HG03039 (cell line): ENCODE measurements at regions not wholly inside any gene's neighbourhood (a gene's known extent, or its start where the extent isn't known, plus 50 kb on each side); places are given as distances from the start of the nearest gene placed in this dataset.

Source experiments
- ATAC-seq: cut with Tn5 transposase; IDR thresholded peaks from one replicate; pipeline ENCODE4 v1.9.1; 2021; ENCODE audit warnings: mild to moderate bottlenecking, moderate library complexity; ENCODE audit not compliant: unreplicated experiment

DNA sequence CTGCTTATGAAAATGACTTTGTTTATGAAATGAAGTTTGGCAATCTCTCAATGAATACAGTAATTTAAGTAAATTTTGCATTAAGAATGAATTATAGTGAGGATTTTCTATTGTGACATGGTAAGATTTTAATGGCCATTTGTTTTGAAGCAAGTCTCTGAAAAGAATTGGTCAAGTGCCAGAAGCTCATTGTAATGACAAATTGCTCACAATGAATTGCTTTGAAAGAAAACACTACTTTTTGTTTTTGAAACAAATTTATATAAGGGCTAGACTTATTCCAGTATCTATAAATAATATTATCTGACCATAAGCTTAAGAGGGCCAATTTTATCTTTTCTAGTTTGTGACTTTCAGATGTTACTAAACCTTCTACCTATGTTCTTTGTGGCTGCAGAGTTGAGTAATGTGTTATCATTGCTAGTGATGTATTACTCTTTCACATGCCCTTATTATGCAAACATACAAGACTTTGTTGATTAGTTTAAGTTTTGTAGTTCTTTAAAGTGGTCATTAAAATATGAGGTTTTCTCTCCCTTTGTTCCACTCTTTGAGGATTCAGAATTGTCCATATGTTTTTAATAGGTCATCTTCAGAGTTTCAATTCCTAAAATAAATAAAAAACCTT is 93.0 kb upstream of the ZNF608 start:
- no peak for ATAC-seq

DNA sequence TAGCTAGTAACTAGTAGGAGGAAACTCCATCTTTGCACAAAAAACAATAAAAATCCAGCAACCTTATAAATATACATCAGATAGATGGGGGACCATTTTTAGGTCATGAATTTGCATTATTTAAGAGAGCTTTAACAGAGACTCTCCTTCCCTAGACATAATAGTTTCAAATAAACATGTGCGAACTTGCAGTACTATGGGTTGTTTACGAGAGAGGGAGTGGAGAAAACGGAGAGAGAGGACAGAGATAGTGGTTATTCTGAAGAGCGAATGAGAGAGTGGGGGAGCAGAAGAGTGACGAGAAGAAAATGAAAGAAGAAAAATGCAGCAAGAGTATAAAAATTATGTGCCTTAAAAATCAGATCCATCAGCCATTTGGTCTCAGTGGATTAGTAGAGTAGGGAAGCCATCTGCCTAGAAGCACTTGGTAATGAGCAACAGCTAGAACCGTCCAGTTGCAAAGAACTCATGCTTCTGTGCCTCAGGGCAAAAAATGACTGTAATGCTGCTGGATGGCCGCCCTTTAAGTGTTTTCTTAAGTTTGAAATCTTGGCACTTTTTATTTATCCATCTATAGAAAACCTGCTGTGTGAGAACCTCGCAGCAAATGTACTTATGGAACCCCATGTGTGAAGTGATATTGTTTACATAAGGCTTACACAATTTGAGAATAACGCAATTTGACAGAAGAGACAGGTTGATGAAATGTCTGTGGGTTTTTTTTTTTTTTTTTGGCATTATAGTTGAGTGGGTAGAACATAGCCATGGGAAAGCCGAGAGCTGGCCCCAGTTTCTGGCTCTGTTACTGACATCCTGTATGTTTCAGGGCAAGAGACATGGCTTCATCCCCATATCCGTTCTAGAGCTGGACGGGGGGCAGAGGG is 95.6 kb upstream of the ZNF608 start:
- ATAC-seq: no peak

DNA sequence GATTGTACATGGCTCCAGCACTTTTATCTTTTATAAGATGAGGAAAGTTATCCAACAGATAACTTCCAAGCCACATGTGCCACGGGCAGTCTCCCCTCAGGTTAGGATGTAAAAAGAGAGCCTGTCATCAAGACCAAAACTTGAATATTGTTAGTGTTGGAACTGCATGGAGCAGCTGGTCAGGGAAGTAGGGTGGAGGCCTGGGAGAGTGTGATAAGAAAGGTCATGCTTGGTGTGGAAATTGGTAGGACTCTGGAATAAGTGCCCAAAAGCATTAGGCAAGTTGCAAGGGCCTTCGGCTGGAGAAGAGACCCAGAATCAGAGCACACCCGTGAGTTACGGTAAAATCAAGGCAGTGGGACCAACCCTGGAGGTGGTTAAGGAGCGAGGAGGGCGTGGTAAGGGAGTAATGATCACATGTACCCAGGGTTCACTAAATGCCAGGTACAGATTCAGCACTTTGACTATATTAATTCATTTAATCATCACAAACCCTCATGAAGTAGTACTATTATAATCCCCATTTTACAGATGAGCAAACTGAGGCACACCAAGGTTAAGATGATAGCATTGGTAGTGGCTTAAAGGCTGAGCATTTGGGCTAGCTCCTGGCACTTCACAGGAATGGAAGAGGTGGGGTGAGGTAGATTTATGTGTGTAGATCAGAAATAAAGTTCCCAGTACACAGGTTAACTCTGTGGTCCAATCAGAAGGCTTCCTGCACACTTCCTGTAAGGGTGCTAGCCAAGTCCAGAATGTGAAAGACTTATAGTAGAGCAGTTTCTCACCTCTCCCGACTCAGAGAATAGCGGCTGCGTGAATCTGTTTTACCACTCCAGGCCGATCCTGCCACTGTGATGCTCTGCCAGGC is 96.5 kb upstream of the ZNF608 start:
- ATAC-seq: no peak

DNA sequence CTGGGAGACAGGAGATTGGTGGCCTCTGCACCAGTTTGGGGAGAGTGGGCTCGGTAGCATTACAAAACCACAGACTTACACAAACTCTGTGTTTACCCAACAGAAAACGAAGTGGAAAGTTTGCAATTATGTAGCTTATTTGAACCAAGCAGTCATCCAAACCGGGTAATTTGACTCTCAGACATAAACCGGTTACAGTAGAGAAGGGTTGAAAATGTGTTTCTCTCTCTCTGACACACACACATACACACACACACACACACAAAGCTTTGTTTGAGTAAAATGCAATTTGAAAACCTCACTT is 97.1 kb upstream of the ZNF608 start:
- no peak for ATAC-seq

DNA sequence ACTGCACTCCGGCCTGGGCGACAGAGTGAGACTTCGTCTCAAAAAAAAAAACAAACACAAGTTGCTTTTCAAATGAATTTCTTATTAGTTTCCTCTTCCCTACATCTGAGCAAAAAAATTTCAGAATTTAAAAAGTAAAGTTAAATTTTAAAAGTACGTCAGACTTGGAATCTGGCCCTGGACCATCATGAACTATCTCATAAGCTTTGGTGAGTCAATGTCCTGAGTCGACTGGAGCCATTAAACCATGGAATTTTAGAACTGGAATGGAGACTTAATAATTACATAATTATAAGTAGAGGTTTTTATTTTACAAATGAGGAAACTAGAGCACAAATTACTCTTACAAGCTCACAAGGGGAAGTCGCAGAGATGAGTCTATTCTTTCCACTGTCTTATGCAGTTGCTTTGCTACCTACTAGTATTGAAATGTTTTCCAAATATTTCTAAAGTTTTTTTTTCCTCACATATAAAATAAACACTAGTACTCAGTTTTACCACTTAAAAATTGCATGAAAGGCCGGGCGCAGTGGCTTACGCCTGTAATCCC is 98.0 kb upstream of the ZNF608 start:
- no peak for ATAC-seq

DNA sequence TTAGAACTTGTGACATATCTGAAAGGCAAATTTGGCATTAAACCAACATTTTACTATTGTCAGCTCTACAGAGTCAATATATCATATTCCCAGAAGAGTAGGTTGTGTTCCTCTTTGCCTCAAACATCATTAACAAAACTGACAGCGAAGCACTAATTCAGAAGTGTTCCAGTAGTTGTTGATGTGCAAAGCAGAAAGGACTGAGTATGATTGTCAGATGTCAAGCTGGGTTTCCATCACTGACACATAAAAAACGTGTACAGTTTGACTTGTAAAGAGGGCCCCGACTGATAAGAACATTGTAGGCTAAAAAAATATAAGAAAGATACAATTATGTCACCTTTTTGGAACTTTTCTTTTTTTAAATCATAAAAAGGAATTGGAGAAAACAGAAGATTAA is 101.5 kb upstream of the ZNF608 start:
- no peak for ATAC-seq

DNA sequence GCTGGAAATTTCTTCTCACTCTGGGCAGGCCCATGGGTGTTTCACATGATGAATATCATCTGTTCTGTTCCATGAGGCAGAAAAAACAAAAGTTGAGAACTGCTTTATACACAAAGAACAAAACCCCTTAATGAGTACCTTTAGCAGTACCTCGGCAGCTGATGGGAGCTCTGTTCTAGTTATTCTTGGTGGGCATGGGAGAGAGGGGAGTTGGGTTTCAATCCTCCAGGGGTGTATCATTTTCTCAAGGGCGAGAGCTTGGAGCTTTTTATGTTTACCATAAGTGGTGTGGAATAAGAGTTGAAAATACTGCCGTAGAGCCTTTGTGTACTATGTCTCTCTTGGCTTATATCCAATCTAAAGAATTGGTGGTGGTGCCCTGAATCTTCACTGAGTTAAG is 103.3 kb upstream of the ZNF608 start:
- no peak for ATAC-seq

DNA sequence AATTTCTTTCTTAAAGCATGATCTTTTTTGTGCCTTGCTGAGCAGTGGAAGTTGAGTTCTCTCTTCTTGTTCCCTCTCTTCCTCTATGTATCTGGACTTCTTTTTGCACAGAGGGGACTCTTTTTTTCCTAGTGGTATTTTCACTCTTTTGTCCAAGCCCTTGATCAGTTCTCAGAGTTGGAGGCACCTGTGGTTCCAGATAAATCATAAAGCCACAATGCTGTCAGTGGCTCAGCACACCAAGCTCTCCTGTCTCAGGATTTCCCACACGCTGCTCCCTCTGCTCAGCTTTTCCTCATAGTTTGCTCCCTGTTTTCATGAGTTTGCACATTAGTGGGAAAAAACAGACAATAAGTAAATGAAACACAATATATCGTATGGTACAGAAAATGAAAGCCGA is 110.3 kb upstream of the ZNF608 start:
- no peak for ATAC-seq

DNA sequence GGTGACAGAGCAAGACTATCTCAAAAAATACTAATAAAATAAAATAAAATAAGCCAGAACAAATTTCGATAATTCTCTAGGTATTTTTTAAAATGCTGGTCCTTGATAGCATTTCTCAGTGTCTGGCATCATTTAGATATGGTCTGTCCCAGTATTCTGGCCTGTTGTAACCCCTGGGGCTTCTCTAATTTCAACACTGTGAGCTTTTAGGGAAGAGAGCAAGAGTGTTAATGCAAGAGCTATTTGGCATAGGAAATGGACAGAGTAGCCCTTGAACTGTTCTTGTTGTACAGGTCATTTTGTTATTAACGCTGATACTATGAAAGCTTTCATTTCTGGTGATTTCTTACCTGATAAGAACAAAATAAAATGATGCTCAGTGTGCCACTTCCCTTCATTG is 112.2 kb upstream of the ZNF608 start:
- ATAC-seq: no peak

DNA sequence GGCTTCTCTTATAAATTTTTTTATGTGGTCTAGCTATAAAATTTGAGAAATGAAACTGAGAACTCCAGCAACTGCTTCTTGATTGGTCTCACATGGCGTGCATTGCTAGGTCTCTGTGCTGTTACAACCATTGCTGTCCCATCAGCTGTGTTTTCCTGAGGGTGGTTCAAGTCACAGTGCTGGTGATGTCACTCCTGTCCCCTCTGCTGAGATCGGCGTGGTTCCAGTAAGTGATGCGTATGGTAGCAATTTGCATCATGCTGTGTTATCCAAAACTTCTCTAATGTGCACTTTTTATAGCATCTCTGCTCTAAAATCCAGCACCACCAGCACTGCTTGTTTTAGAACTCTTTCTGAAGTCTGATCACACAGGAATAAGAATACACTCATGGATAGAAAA is 112.6 kb upstream of the ZNF608 start:
- ATAC-seq: no peak

DNA sequence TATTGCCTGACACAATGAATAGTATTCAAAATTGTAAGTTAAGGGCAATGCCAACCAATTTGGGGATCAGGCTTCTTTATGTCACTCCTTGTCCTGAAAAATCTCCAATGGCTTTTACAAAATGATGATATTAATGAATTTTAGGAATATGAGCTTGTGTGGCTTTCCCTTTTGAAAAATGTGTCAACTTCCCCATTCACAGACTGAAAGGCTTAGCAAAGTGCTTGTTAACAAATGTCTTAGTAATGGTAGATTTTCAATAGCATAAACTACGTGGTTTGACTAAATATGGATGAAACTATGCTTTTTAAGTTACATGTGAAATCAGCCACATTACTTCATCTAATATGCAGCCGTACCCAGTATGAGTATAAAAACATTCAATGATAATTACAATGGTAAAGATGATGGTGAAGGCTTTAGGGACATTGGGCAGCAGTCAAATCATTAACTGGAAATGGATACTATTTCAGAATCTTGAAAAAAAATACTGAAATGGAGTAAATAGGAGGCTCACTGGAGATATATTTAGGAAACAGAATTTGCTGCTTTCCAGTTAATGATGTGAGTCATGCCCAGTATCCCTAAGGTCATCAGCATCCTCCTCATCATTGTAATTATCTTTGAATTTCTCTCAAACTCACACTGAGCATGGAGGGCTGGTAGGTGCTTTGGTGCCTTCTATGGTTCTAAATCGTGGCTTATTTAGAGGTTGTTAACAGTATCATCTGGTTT is 113.3 kb upstream of the ZNF608 start:
- no peak for ATAC-seq

DNA sequence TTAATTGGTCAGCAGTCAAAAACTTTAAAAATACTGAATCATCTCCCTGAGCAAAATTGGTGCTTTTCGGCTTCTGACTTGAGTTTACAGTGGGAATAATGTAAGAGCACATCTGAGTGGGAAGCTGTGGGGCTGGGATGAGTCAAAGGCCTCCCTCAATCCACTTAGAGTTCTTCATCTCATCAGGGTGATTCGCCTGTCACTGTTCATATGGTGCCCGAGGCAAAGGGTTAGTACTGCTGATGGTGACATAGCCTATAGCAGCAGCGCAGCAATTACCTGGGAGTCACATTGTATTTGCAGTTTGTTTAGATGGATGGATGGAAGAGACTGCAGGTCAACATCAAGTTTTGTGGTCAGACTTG is 113.8 kb upstream of the ZNF608 start:
- ATAC-seq: no peak

DNA sequence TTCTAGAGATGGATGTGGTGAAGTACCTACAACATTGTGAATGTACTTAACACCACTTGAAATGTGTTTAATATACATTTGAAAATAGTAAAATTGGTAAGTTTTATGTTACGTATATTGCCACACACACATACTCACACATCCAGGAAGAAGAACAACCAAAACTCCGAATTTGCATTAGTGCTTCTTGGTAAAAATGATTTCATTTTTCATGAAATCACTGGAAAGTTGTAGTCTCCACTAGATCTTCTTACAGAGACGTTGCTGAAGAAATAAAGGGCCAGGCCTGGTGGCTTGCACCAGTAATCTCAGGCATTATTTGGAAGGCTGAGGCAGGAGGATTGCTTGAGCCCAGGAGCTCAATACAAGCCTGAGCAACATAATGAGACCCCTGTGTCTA is 118.6 kb upstream of the ZNF608 start:
- ATAC-seq: no peak

DNA sequence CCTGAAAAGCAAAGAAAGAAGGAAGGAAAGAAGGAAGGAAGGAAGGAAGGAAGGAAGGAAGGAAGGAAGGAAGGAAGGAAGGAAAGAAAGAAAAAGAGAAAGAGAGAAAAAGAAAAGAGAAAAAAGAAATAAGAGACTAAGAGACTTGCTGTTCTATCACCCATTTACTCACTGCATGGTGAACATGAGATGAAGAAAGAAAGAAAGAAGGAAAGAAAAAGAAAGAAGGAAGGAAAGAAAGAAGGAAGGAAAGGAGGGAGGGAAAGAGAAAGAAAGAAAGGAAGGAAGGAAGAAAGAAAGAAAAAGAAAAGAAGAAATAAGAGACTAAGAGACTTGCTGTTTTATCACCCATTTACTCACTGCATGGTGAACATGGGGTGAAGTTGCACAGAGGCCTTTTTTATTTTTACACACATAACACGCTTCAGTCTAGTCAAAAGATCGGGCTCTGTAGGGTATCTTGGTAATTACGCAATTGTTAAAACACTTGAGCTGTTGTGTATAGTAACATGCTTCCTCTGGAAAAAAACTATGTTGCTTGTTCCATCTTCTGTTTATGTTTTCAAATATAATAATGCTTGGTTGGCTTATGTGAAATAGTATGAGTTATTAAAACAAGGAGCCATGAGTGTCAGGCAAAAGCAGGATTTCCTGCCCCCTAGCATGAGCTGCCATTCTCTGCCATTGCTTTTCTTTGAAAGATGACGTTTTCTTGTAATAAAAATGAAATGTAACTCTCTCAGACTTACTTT is 119.3 kb upstream of the ZNF608 start:
- ATAC-seq: no peak

DNA sequence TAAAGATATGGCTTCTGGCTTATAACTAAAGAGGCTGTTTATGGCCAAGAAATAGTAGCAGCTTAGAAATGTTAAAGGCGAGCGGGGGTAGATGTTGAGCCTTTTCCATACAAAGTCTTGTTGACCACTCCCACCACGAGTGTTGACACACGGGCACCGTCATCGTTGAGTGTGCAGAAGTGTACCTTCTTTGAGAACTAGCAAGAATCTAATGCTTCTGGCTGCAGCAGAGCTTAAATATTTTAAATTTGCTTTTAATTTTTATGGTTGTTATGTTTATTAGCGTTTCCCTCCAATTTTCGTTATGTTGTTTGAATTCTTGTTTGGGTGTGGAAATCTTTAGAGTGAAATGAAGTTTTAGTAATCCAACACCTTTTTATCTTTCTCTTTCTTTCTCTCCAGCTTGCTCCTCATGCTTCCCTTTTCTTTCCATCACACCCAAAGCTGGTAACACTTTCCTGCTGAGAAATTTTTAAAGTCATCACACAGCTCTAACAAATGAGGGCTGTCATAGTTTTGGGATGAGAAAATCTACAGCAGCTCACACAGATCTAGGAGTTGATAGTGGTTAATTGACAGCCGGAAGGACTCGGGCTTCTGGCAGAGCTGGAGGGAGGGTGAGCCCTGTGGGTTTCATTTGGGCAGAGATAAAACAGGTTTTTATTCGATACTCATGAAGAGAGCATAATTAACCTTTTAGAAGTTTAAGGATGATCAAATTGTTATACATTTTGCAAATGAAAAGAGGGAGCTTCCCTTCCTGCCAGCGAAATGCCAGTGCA is 120.1 kb upstream of the ZNF608 start:
- no peak for ATAC-seq

DNA sequence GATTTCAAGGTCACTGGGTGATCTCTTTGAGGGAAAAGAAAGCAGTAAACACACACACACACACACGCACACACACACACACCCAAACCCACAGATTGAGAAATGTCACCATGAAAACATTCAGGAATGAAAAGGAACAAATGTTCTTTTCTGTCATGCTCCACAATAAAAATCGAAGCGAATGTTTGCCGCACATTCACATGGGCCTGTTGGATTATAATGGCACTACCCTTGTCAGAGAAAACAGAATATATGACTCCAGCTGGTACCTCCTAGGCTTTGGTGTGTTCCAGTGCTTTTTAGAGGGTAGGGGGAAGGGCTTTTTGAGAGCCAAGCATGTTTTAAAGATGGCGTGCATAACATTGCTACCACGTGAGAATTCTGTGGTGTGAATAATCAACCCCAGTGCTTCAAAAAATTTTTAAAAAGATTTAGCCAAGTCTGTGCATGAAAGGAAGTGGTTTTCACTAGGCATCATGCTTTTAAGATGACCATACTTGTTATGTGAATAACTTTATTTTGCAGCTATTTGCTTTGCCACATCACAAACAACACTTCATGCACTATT is 120.8 kb upstream of the ZNF608 start:
- no peak for ATAC-seq

DNA sequence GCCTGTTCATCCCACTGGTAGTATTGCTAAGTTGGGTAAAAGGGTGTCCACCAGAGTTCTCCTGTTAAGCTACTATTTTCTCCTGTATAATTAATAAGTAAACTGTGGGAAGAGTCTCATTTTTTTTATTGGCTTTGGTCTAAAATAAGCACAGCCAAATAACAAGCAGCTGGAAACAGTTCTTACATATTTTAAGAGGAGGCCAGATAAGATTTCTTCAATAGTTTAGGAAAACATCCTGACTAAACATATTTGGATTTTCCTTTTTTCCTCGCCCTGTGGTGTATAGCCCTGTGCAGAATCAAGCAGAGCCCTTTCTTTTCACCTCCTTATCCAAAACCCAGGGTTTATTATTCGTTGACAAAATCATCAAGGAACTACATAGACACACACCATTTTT is 122.2 kb upstream of the ZNF608 start:
- no peak for ATAC-seq

DNA sequence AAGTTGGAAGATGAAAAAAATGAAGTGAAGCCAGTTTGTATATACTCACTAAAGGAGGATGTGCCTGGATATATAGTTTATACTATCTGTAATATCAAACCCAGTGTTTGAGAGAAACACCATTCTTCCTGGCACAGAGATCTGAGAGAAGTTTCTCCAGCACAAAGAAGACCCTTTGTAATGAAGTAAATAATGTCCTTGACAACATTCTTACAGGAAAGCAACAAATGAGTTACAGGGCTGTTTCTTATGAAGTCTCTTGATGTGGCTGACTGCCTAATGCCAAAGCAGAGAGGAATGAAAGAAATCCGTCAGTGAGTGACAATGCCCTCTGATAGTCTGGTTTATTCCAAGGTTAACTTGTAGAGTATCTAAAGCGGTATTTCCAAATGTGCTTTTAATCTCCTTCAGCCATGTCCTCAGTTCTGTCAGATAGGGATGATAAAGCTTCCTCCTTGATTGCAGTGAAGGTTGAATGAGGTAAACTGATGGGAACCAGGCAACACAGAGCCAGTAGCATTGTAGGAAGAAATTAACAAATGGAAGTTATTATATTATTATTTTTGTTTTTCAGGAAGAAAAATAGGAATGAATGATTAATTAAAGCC is 123.1 kb upstream of the ZNF608 start:
- no peak for ATAC-seq

DNA sequence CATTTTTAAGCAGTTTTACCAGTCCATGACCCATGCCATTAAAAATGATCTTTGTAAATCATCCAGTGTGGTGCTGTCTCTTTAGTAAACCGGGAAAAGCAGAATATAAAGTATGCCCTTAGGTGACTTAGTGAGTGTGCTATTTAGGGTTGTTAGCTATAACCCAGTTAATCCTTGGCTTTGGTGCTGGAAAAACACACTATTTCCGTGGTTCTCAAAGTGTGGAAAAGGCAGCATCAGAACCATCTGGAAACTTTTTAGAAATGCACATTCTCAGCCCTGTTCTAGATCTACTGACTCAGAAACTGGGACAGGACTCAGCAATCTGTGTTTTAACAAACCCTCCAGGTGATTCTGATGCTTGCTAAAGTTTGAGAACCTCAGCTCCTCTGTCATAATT is 123.6 kb upstream of the ZNF608 start:
- ATAC-seq: no peak
